ENCODE measurements at regions not wholly inside any gene's neighbourhood (a gene's known extent, or its start where the extent isn't known, plus 50 kb on each side); places are given as distances from the start of the nearest gene placed in this dataset.

- Histone ChIP-seq H3K4me3 (peak overlapping the region; percentile 24), H3K4me1 (ENCODE audit: insufficient read depth) (peaks cover 50% of the 10 kb centered on the region)
These were observed 282.6 kb upstream of the FN1 start for GRCh38 chr2:215718436-215718835.

GRCh38 chr2:215717501-215718381 is 281.9 kb upstream of the FN1 start:
- Histone ChIP-seq H3K4me2 (ENCODE audit: unreplicated experiment) (peak overlapping the region; percentile 40), H3K4me1 (ENCODE audit: insufficient read depth) (peaks cover 50% of the 10 kb centered on the region), H3K27me3 (replicated peaks; ENCODE audit: insufficient read depth) (no peaks in the 10 kb centered on the region), H3K4me3 (peak overlapping the region; percentile 24), H3K9ac (peak overlapping the region; percentile 61), H4K20me1 (ENCODE audit: insufficient read depth) (no peaks in the 10 kb centered on the region), H3K9me2 (ENCODE audit: insufficient read depth) (peaks cover 6% of the 10 kb centered on the region; the same call in 1 of the 2 replicates), H3F3A (ENCODE audit: insufficient read depth) (peaks cover 49% of the 10 kb centered on the region), H3K79me2 (ENCODE audit: insufficient read depth) (no peaks in the 10 kb centered on the region), H3K36me3 (ENCODE audit: low read depth) (no peaks in the 10 kb centered on the region), H2AFZ (peak overlapping the region; percentile 36; the same call in 1 of the 2 replicates), H3K27ac (peak overlapping the region; percentile 80), H3K9me3 (ENCODE audit: low read depth) (no peaks in the 10 kb centered on the region)
- WGBS, 2 experiments (ENCODE audit: low coverage in 1 of 2, low lambda C conversion rate in 2 of 2, missing lambda C conversion rate in 2 of 2), result 46% methylated on average over 11 of the region's 11 CpGs
- TF ChIP-seq EZH2phosphoT487 (IDR thresholded peaks at IDR 0.05; ENCODE audit: insufficient read depth, low read depth) (no peak), EZH2 (IDR thresholded peaks at IDR 0.05; ENCODE audit: insufficient read depth, poor library complexity, severe bottlenecking) (no peak)
- in situ Hi-C loops (cut with MboI), result no loop called here
- peak; percentile 32 for DNase-seq

More at GRCh38 chr2:215718436-215718835, 282.6 kb upstream of the FN1 start:
- Histone ChIP-seq H2AFZ (peak overlapping the region; percentile 36; the same call in 1 of the 2 replicates), H3F3A (ENCODE audit: insufficient read depth) (peaks cover 49% of the 10 kb centered on the region), H3K36me3 (ENCODE audit: low read depth) (no peaks in the 10 kb centered on the region), H3K9me3 (ENCODE audit: low read depth) (no peaks in the 10 kb centered on the region), H3K27me3 (replicated peaks; ENCODE audit: insufficient read depth) (no peaks in the 10 kb centered on the region), H3K27ac (peak overlapping the region; percentile 80), H3K4me2 (ENCODE audit: unreplicated experiment) (peak overlapping the region; percentile 40), H4K20me1 (ENCODE audit: insufficient read depth) (no peaks in the 10 kb centered on the region), H3K79me2 (ENCODE audit: insufficient read depth) (no peaks in the 10 kb centered on the region), H3K9me2 (ENCODE audit: insufficient read depth) (peaks cover 6% of the 10 kb centered on the region; the same call in 1 of the 2 replicates), H3K9ac (peak overlapping the region; percentile 61)
- whole genome bisulfite sequencing, 2 experiments (ENCODE audit: low coverage in 1 of 2, low lambda C conversion rate in 2 of 2, missing lambda C conversion rate in 2 of 2), result 11% methylated on average over 2 of the region's 2 CpGs
- no peak for DNase-seq
- TF ChIP-seq EZH2 (IDR thresholded peaks at IDR 0.05; ENCODE audit: insufficient read depth, poor library complexity, severe bottlenecking) (no peak), EZH2phosphoT487 (IDR thresholded peaks at IDR 0.05; ENCODE audit: insufficient read depth, low read depth) (no peak)
- in situ Hi-C loops (cut with MboI), result no loop called here

GRCh38 chr2:215716956-215717355 is 281.1 kb upstream of the FN1 start:
- Histone ChIP-seq H3K9ac (peak overlapping the region; percentile 61), H3K9me2 (ENCODE audit: insufficient read depth) (peaks cover 6% of the 10 kb centered on the region; the same call in 1 of the 2 replicates), H3F3A (ENCODE audit: insufficient read depth) (peaks cover 56% of the 10 kb centered on the region), H3K4me3 (no peak overlapping the region), H3K9me3 (ENCODE audit: low read depth) (no peaks in the 10 kb centered on the region), H3K27ac (peak overlapping the region; percentile 80), H2AFZ (no peak overlapping the region), H3K4me1 (ENCODE audit: insufficient read depth) (peaks cover 52% of the 10 kb centered on the region), H3K36me3 (ENCODE audit: low read depth) (no peaks in the 10 kb centered on the region), H3K79me2 (ENCODE audit: insufficient read depth) (no peaks in the 10 kb centered on the region), H3K4me2 (ENCODE audit: unreplicated experiment) (peak overlapping the region; percentile 40), H4K20me1 (ENCODE audit: insufficient read depth) (no peaks in the 10 kb centered on the region), H3K27me3 (replicated peaks; ENCODE audit: insufficient read depth) (no peaks in the 10 kb centered on the region)
- 61 to 71% methylated on average over 6 of the region's 6 CpGs for WGBS, 2 experiments (ENCODE audit: low coverage in 1 of 2, low lambda C conversion rate in 2 of 2, missing lambda C conversion rate in 2 of 2)
- in situ Hi-C loops (cut with MboI), result no loop called here
- DNase-seq, result peak; percentile 83
- TF ChIP-seq EZH2 (IDR thresholded peaks at IDR 0.05; ENCODE audit: insufficient read depth, poor library complexity, severe bottlenecking) (no peak), EZH2phosphoT487 (IDR thresholded peaks at IDR 0.05; ENCODE audit: insufficient read depth, low read depth) (no peak)

GRCh38 chr2:215712871-215713790 is 277.3 kb upstream of the FN1 start:
- H3K36me3 ChIP-seq (ENCODE audit: low read depth), result no peaks in the 10 kb centered on the region
- TF ChIP-seq EZH2 (IDR thresholded peaks at IDR 0.05; ENCODE audit: insufficient read depth, poor library complexity, severe bottlenecking) (no peak), EZH2phosphoT487 (IDR thresholded peaks at IDR 0.05; ENCODE audit: insufficient read depth, low read depth) (0 out of 2 replicates have a peak, but pooled peaks have one; percentile 38)
- H3K27ac ChIP-seq, result peak overlapping the region; percentile 76
- peaks cover 76% of the 10 kb centered on the region for H3F3A ChIP-seq (ENCODE audit: insufficient read depth)
- 0 out of 2 replicates have a peak overlapping the region, but pooled peaks have one; percentile 2 for H2AFZ ChIP-seq
- in situ Hi-C loops (cut with MboI), result no loop called here
- no peaks in the 10 kb centered on the region for H4K20me1 ChIP-seq (ENCODE audit: insufficient read depth)
- peak overlapping the region; percentile 59 for H3K4me2 ChIP-seq (ENCODE audit: unreplicated experiment)
- no peaks in the 10 kb centered on the region for H3K9me3 ChIP-seq (ENCODE audit: low read depth)
- no peaks in the 10 kb centered on the region for H3K27me3 ChIP-seq (replicated peaks; ENCODE audit: insufficient read depth)
- peak overlapping the region; percentile 26; the same call in 1 of the 2 replicates for H3K4me3 ChIP-seq
- no peaks in the 10 kb centered on the region for H3K9me2 ChIP-seq (ENCODE audit: insufficient read depth)
- H3K79me2 ChIP-seq (ENCODE audit: insufficient read depth), result no peaks in the 10 kb centered on the region
- peak; percentile 88 for DNase-seq
- H3K9ac ChIP-seq, result peak overlapping the region; percentile 48
- 21 to 24% methylated on average over 2 of the region's 2 CpGs for WGBS, 2 experiments (ENCODE audit: low coverage in 1 of 2, low lambda C conversion rate in 2 of 2, missing lambda C conversion rate in 2 of 2)
- peaks cover 58% of the 10 kb centered on the region for H3K4me1 ChIP-seq (ENCODE audit: insufficient read depth)
